ENCODE measurements at regions not wholly inside any gene's neighbourhood (a gene's known extent, or its start where the extent isn't known, plus 50 kb on each side); places are given as distances from the start of the nearest gene placed in this dataset.

GRCh38 chr10:94199565-94199964 lies 163.2 kb downstream of the NOC3L start:
- TF ChIP-seq ZNF19 (tag by site-specific recombination; IDR thresholded peaks at IDR 0.05; ENCODE audit: low read depth): no peak
- no peak for TF ChIP-seq PRDM4 (tag by site-specific recombination; IDR thresholded peaks at IDR 0.05)
- no peak for TF ChIP-seq ZNF214 (tag by site-specific recombination; IDR thresholded peaks at IDR 0.05; ENCODE audit: borderline replicate concordance)
- no peak for TF ChIP-seq ZBTB44 (tag by site-specific recombination; IDR thresholded peaks at IDR 0.05)
- TF ChIP-seq OVOL3 (tag by site-specific recombination; IDR thresholded peaks at IDR 0.05): no peak
- no peak for TF ChIP-seq ZBTB8A (tag by site-specific recombination; IDR thresholded peaks at IDR 0.05)
- TF ChIP-seq AEBP2 (tag by site-specific recombination; IDR thresholded peaks at IDR 0.05; ENCODE audit: borderline replicate concordance): no peak
- no peak for TF ChIP-seq TSHZ1 (tag by site-specific recombination; IDR thresholded peaks at IDR 0.05; ENCODE audit: borderline replicate concordance)
- TF ChIP-seq ZNF610 (tag by site-specific recombination; IDR thresholded peaks at IDR 0.05; ENCODE audit: borderline replicate concordance): no peak
- TF ChIP-seq, protein P1, sequence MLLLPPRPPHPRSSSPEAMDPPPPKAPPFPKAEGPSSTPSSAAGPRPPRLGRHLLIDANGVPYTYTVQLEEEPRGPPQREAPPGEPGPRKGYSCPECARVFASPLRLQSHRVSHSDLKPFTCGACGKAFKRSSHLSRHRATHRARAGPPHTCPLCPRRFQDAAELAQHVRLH (tag by site-specific recombination; IDR thresholded peaks at IDR 0.05): no peak
- TF ChIP-seq REPIN1 (tag by site-specific recombination; IDR thresholded peaks at IDR 0.05; ENCODE audit: low read depth): no peak
- TF ChIP-seq SCRT1 (tag by site-specific recombination; IDR thresholded peaks at IDR 0.05; ENCODE audit: borderline replicate concordance): no peak
- no peak for TF ChIP-seq ZNF266 (tag by site-specific recombination; IDR thresholded peaks at IDR 0.05; ENCODE audit: low read depth)
- TF ChIP-seq ZNF776 (tag by site-specific recombination; IDR thresholded peaks at IDR 0.05; ENCODE audit: borderline replicate concordance): no peak
- no peak for TF ChIP-seq ZNF274 (IDR thresholded peaks at IDR 0.05; ENCODE audit: low read length)
- no peak for TF ChIP-seq ZNF274 (tag by site-specific recombination; IDR thresholded peaks at IDR 0.05; ENCODE audit: borderline replicate concordance)
- TF ChIP-seq ZNF660 (tag by site-specific recombination; IDR thresholded peaks at IDR 0.05): no peak
- no peak for TF ChIP-seq GLI2 (tag by site-specific recombination; IDR thresholded peaks at IDR 0.05; ENCODE audit: borderline replicate concordance, low read depth)
- ChIA-PET CTCF (interaction anchor here (0.7 kb wide), 1 partner anchor 121 kb away, joined by 3 read pairs; no protein-coding TSS in a partner anchor), POLR2A (no interaction called here)
- Histone ChIP-seq H3K27ac (ENCODE audit: extremely low read depth, low read depth, low read length) (no peak overlapping the region), H3K9me3 (ENCODE audit: control insufficient read depth, insufficient read depth, low read depth, low read length) (no peaks in the 10 kb centered on the region), H3K4me1 (ENCODE audit: control insufficient read depth, insufficient read depth, low read length) (no peaks in the 10 kb centered on the region), H3K36me3 (ENCODE audit: control insufficient read depth in 2 of 2, insufficient read depth in 1 of 2, low read length in 2 of 2) (no peaks in the 10 kb centered on the region), H3K4me3 (ENCODE audit: low read depth, low read length) (no peak overlapping the region)

Data from HEK293 (cell line).